ENCODE measurements at regions not wholly inside any gene's neighbourhood (a gene's known extent, or its start where the extent isn't known, plus 50 kb on each side); places are given as distances from the start of the nearest gene placed in this dataset.

DNA sequence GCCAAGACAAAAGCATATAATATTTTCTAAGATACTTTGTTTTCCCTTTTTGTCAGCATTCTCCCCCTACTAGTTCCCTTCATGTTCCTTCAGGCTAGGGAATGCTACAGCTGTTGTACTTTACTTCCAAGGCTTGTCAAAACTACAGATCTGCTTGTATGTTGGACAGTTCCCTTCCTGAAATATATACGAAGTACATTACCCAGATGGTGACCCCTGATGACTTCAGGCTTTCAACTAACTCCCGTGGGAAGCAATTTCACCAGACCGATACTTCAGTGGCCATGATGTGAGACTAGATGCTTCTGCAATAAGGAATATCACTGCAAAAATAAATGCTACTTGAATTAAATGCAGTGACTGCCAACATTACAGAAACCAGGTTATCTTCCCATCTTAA, 332.8 kb downstream of the SH2D1A start:
- no peak for ATAC-seq
- TF ChIP-seq, protein P1, sequence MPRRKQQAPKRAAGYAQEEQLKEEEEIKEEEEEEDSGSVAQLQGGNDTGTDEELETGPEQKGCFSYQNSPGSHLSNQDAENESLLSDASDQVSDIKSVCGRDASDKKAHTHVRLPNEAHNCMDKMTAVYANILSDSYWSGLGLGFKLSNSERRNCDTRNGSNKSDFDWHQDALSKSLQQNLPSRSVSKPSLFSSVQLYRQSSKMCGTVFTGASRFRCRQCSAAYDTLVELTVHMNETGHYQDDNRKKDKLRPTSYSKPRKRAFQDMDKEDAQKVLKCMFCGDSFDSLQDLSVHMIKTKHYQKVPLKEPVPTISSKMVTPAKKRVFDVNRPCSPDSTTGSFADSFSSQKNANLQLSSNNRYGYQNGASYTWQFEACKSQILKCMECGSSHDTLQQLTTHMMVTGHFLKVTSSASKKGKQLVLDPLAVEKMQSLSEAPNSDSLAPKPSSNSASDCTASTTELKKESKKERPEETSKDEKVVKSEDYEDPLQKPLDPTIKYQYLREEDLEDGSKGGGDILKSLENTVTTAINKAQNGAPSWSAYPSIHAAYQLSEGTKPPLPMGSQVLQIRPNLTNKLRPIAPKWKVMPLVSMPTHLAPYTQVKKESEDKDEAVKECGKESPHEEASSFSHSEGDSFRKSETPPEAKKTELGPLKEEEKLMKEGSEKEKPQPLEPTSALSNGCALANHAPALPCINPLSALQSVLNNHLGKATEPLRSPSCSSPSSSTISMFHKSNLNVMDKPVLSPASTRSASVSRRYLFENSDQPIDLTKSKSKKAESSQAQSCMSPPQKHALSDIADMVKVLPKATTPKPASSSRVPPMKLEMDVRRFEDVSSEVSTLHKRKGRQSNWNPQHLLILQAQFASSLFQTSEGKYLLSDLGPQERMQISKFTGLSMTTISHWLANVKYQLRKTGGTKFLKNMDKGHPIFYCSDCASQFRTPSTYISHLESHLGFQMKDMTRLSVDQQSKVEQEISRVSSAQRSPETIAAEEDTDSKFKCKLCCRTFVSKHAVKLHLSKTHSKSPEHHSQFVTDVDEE (CRISPR knock-in tag; IDR thresholded peaks at IDR 0.05): 0 out of 2 replicates have a peak, but pooled peaks have one; percentile 35
- TF ChIP-seq TCF4 (CRISPR knock-in tag; IDR thresholded peaks at IDR 0.05; ENCODE audit: borderline replicate concordance): peak; percentile 55; the same call in 1 of the 2 replicates
- TF ChIP-seq, protein P2, sequence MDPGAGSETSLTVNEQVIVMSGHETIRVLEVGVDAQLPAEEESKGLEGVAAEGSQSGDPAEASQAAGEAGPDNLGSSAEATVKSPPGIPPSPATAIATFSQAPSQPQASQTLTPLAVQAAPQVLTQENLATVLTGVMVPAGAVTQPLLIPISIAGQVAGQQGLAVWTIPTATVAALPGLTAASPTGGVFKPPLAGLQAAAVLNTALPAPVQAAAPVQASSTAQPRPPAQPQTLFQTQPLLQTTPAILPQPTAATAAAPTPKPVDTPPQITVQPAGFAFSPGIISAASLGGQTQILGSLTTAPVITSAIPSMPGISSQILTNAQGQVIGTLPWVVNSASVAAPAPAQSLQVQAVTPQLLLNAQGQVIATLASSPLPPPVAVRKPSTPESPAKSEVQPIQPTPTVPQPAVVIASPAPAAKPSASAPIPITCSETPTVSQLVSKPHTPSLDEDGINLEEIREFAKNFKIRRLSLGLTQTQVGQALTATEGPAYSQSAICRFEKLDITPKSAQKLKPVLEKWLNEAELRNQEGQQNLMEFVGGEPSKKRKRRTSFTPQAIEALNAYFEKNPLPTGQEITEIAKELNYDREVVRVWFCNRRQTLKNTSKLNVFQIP (CRISPR knock-in tag; IDR thresholded peaks at IDR 0.05; ENCODE audit: borderline replicate concordance, low read depth): no peak

DNA sequence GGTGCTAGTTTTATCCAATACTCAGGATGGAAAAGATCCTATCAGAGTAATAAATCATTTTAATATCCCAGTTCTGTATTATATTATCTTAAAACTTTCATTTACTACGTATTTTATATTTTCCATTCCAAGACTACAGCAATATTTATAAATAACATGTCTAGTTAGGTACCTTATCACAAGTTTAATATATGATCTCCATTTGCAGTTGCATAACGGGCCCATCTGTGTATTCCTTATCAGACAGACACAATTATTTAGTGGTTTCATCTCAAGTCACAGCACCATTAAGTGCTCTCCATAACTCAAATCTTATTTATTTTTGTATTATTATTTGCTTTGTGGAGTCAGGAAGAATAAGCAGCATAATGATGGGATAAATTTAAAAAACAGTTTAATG, 333.9 kb downstream of the SH2D1A start:
- ATAC-seq: no peak
- TF ChIP-seq ISL1 (CRISPR knock-in tag; IDR thresholded peaks at IDR 0.05): 0 out of 2 replicates have a peak, but pooled peaks have one; percentile 29
- no peak for TF ChIP-seq CSDC2 (CRISPR knock-in tag; IDR thresholded peaks at IDR 0.05)
- TF ChIP-seq TCF4 (CRISPR knock-in tag; IDR thresholded peaks at IDR 0.05; ENCODE audit: borderline replicate concordance): peak; percentile 82
- TF ChIP-seq, protein P3, sequence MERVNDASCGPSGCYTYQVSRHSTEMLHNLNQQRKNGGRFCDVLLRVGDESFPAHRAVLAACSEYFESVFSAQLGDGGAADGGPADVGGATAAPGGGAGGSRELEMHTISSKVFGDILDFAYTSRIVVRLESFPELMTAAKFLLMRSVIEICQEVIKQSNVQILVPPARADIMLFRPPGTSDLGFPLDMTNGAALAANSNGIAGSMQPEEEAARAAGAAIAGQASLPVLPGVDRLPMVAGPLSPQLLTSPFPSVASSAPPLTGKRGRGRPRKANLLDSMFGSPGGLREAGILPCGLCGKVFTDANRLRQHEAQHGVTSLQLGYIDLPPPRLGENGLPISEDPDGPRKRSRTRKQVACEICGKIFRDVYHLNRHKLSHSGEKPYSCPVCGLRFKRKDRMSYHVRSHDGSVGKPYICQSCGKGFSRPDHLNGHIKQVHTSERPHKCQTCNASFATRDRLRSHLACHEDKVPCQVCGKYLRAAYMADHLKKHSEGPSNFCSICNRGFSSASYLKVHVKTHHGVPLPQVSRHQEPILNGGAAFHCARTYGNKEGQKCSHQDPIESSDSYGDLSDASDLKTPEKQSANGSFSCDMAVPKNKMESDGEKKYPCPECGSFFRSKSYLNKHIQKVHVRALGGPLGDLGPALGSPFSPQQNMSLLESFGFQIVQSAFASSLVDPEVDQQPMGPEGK (CRISPR knock-in tag; IDR thresholded peaks at IDR 0.05; ENCODE audit: borderline replicate concordance): no peak
- TF ChIP-seq, protein P1 (CRISPR knock-in tag; IDR thresholded peaks at IDR 0.05): no peak
- TF ChIP-seq PPARA (CRISPR knock-in tag; IDR thresholded peaks at IDR 0.05; ENCODE audit: borderline replicate concordance): no peak
- no peak for TF ChIP-seq ZNF8 (CRISPR knock-in tag; IDR thresholded peaks at IDR 0.05)
- no peak for TF ChIP-seq OSR1 (CRISPR knock-in tag; IDR thresholded peaks at IDR 0.05)
- TF ChIP-seq ZNF70 (CRISPR knock-in tag; IDR thresholded peaks at IDR 0.05): no peak
- TF ChIP-seq RARB (CRISPR knock-in tag; IDR thresholded peaks at IDR 0.05): no peak
- no peak for TF ChIP-seq ZFP30 (CRISPR knock-in tag; IDR thresholded peaks at IDR 0.05)
- TF ChIP-seq BACH2 (CRISPR knock-in tag; IDR thresholded peaks at IDR 0.05; ENCODE audit: borderline replicate concordance): no peak

DNA sequence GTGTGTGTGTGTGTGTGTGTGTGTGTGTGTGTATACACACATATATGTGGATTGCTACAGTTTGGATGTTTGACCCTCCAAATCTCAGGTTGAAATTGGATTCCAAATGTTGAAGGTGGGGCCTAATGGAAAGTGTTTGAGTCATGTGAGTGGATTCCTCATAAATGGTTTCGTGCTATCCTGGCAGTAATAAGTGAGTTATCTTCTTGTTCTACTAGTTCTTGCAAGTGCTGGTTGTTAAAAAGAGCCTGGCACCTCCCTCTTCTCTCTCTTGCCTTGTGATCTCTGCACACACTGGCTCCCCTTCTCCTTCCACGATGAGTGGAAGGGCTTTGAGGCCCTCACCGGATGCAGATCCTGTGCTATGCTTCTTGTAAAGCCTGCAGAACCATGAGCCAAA, 344.1 kb downstream of the SH2D1A start:
- no peak for ATAC-seq
- TF ChIP-seq BACH2 (CRISPR knock-in tag; IDR thresholded peaks at IDR 0.05; ENCODE audit: borderline replicate concordance) (no peak), ESRRG (CRISPR knock-in tag; IDR thresholded peaks at IDR 0.05) (no peak), ZFP30 (CRISPR knock-in tag; IDR thresholded peaks at IDR 0.05) (no peak), TOX (CRISPR knock-in tag; IDR thresholded peaks at IDR 0.05; ENCODE audit: borderline replicate concordance) (no peak), ZNF70 (CRISPR knock-in tag; IDR thresholded peaks at IDR 0.05) (no peak), RARB (CRISPR knock-in tag; IDR thresholded peaks at IDR 0.05) (no peak), ZC3H10 (CRISPR knock-in tag; IDR thresholded peaks at IDR 0.05) (no peak), ARNTL (CRISPR knock-in tag; IDR thresholded peaks at IDR 0.05; ENCODE audit: borderline replicate concordance, low read depth) (no peak), PPARA (CRISPR knock-in tag; IDR thresholded peaks at IDR 0.05; ENCODE audit: borderline replicate concordance) (no peak), ZFP3 (CRISPR knock-in tag; IDR thresholded peaks at IDR 0.05) (no peak), ZNF8 (CRISPR knock-in tag; IDR thresholded peaks at IDR 0.05) (no peak)
- TF ChIP-seq, protein P3 (CRISPR knock-in tag; IDR thresholded peaks at IDR 0.05; ENCODE audit: borderline replicate concordance): no peak
- TF ChIP-seq, protein P1 (CRISPR knock-in tag; IDR thresholded peaks at IDR 0.05): no peak
- TF ChIP-seq, protein P4, sequence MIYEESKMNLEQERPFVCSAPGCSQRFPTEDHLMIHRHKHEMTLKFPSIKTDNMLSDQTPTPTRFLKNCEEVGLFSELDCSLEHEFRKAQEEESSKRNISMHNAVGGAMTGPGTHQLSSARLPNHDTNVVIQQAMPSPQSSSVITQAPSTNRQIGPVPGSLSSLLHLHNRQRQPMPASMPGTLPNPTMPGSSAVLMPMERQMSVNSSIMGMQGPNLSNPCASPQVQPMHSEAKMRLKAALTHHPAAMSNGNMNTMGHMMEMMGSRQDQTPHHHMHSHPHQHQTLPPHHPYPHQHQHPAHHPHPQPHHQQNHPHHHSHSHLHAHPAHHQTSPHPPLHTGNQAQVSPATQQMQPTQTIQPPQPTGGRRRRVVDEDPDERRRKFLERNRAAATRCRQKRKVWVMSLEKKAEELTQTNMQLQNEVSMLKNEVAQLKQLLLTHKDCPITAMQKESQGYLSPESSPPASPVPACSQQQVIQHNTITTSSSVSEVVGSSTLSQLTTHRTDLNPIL (CRISPR knock-in tag; IDR thresholded peaks at IDR 0.05; ENCODE audit: low read depth): no peak
- TF ChIP-seq, protein P2 (CRISPR knock-in tag; IDR thresholded peaks at IDR 0.05; ENCODE audit: borderline replicate concordance, low read depth): no peak
